ENCODE measurements at regions not wholly inside any gene's neighbourhood (a gene's known extent, or its start where the extent isn't known, plus 50 kb on each side); places are given as distances from the start of the nearest gene placed in this dataset.

GRCh38 chr4:75243570-75243969, 270.6 kb downstream of the RCHY1 start:
- TF ChIP-seq, protein P1, sequence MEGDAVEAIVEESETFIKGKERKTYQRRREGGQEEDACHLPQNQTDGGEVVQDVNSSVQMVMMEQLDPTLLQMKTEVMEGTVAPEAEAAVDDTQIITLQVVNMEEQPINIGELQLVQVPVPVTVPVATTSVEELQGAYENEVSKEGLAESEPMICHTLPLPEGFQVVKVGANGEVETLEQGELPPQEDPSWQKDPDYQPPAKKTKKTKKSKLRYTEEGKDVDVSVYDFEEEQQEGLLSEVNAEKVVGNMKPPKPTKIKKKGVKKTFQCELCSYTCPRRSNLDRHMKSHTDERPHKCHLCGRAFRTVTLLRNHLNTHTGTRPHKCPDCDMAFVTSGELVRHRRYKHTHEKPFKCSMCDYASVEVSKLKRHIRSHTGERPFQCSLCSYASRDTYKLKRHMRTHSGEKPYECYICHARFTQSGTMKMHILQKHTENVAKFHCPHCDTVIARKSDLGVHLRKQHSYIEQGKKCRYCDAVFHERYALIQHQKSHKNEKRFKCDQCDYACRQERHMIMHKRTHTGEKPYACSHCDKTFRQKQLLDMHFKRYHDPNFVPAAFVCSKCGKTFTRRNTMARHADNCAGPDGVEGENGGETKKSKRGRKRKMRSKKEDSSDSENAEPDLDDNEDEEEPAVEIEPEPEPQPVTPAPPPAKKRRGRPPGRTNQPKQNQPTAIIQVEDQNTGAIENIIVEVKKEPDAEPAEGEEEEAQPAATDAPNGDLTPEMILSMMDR (IDR thresholded peaks at IDR 0.05): no peak
- TF ChIP-seq POLR2A (IDR thresholded peaks at IDR 0.05): no peak

Measured in lower leg skin (tissue), 3 donors.